WTC11 (cell line): ENCODE measurements at regions not wholly inside any gene's neighbourhood (a gene's known extent, or its start where the extent isn't known, plus 50 kb on each side); places are given as distances from the start of the nearest gene placed in this dataset.

Experiments
- ATAC-seq: fragments of 200-7000 bp; cut with Tn5 transposase; 2 replicates; pipeline ENCODE4 v1.10.0; 2021; ENCODE audit warnings: mild to moderate bottlenecking, moderate library complexity
- CTCF ChIA-PET: fragments of 300-600 bp; sonication (Branson Sonifier 250); formaldehyde crosslinking; loops from one replicate; lab custom pipeline; 2021; ENCODE audit warnings: antibody characterized with exemption; lab: Charles Lee
- POLR2A ChIA-PET: fragments of 350-600 bp; sonication (Branson Sonifier 250); formaldehyde crosslinking; loops from one replicate; lab custom pipeline; 2021; ENCODE audit warnings: antibody characterized with exemption; lab: Charles Lee
- DNase-seq: peaks from one replicate; pipeline ENCODE4 v3.0.0; 2021; ENCODE audit warnings: low spot score
- H3K27ac Mint-ChIP-seq: 2 replicates; pipeline ENCODE4 v1.8.0; 2021; ENCODE audit warnings: mixed read lengths
- H3K27me3 Mint-ChIP-seq: 2 replicates; pipeline ENCODE4 v1.8.0; 2021; ENCODE audit warnings: low read depth, mild to moderate bottlenecking, moderate library complexity, mixed read lengths
- H3K36me3 Mint-ChIP-seq: 2 replicates; pipeline ENCODE4 v1.8.0; 2021; ENCODE audit warnings: mixed read lengths
- H3K4me1 Mint-ChIP-seq: 2 replicates; pipeline ENCODE4 v1.8.0; 2022; ENCODE audit warnings: mixed read lengths
- H3K4me3 Mint-ChIP-seq: 2 replicates; pipeline ENCODE4 v1.8.0; 2021; ENCODE audit warnings: mild to moderate bottlenecking, moderate library complexity, mixed read lengths
- H3K9me3 Mint-ChIP-seq: 2 replicates; pipeline ENCODE4 v1.8.0; 2021; ENCODE audit warnings: mixed read lengths
- ARID4B ChIP-seq: sonication (generic); formaldehyde crosslinking; IDR thresholded peaks from 2 replicates; pipeline ENCODE4 v1.8.0; 2023; ENCODE audit warnings: missing genetic modification reagents, mild to moderate bottlenecking, borderline replicate concordance
- ATF6 ChIP-seq: sonication (generic); formaldehyde crosslinking; IDR thresholded peaks from 2 replicates; pipeline ENCODE4 v1.8.1; 2023; ENCODE audit warnings: mild to moderate bottlenecking, missing genetic modification reagents
- E2F1 ChIP-seq: sonication (generic); formaldehyde crosslinking; IDR thresholded peaks from 2 replicates; pipeline ENCODE4 v1.8.0; 2022; ENCODE audit warnings: mild to moderate bottlenecking, missing genetic modification reagents
- FOXJ3 ChIP-seq: sonication (generic); formaldehyde crosslinking; IDR thresholded peaks from 2 replicates; pipeline ENCODE4 v1.9.0; 2021; ENCODE audit warnings: missing genetic modification reagents, mild to moderate bottlenecking, borderline replicate concordance
- FOXP1 ChIP-seq: sonication (generic); formaldehyde crosslinking; IDR thresholded peaks from 2 replicates; pipeline ENCODE4 v1.8.0; 2022; ENCODE audit warnings: missing genetic modification reagents, mild to moderate bottlenecking, moderate library complexity, borderline replicate concordance
- GRHL2 ChIP-seq: fragments of 250-450 bp; sonication (Bioruptor Pico); IDR thresholded peaks from 2 replicates; pipeline ENCODE4 v1.8.0; 2022; ENCODE audit warnings: mild to moderate bottlenecking, moderate library complexity; ENCODE audit not compliant: insufficient replicate concordance, severe bottlenecking
- HMGA2 ChIP-seq: fragments of 250-450 bp; sonication (Bioruptor Pico); IDR thresholded peaks from 2 replicates; pipeline ENCODE4 v1.4.0; 2021; ENCODE audit warnings: mild to moderate bottlenecking, moderate library complexity
- JAZF1 ChIP-seq: fragments of 250-450 bp; sonication (Bioruptor Pico); IDR thresholded peaks from 2 replicates; pipeline ENCODE4 v1.9.0; 2021; ENCODE audit warnings: moderate library complexity, mild to moderate bottlenecking, inconsistent platforms
- JUN ChIP-seq: sonication (generic); formaldehyde crosslinking; IDR thresholded peaks from 2 replicates; pipeline ENCODE4 v1.8.0; 2023; ENCODE audit warnings: mild to moderate bottlenecking, missing genetic modification reagents
- KAT7 ChIP-seq: sonication (generic); formaldehyde crosslinking; IDR thresholded peaks from 2 replicates; pipeline ENCODE4 v1.8.1; 2023; ENCODE audit warnings: missing genetic modification reagents, mild to moderate bottlenecking, borderline replicate concordance
- NR2C2 ChIP-seq: sonication (generic); formaldehyde crosslinking; IDR thresholded peaks from 2 replicates; pipeline ENCODE4 v1.8.0; 2022; ENCODE audit warnings: mild to moderate bottlenecking, missing genetic modification reagents
- SMAD4 ChIP-seq: sonication (generic); formaldehyde crosslinking; IDR thresholded peaks from 2 replicates; pipeline ENCODE4 v1.8.0; 2022; ENCODE audit warnings: mild to moderate bottlenecking, missing genetic modification reagents
- TP53 ChIP-seq: sonication (generic); formaldehyde crosslinking; IDR thresholded peaks from 2 replicates; pipeline ENCODE4 v1.8.1; 2023; ENCODE audit warnings: mild to moderate bottlenecking, missing genetic modification reagents
- ZNF416 ChIP-seq: fragments of 250-450 bp; sonication (Bioruptor Pico); IDR thresholded peaks from 2 replicates; pipeline ENCODE4 v1.9.0; 2021; ENCODE audit warnings: mild to moderate bottlenecking, inconsistent platforms
- ZNF423 ChIP-seq: fragments of 250-450 bp; sonication (Bioruptor Pico); IDR thresholded peaks from 2 replicates; pipeline ENCODE4 v2.1.2; 2022; ENCODE audit warnings: mild to moderate bottlenecking, moderate library complexity
- ZNF512 ChIP-seq: sonication (generic); formaldehyde crosslinking; IDR thresholded peaks from 2 replicates; pipeline ENCODE4 v1.8.1; 2022; ENCODE audit warnings: missing genetic modification reagents, borderline replicate concordance

GRCh38 chrY:7339391-7340087 is 428.0 kb upstream of the AMELY start (continued):
- TF ChIP-seq ATF6 (CRISPR knock-in tag) = no peak
- TF ChIP-seq HMGA2 (CRISPR knock-in tag) = no peak

GRCh38 chrY:7336023-7336873 is 424.7 kb upstream of the AMELY start:
- Mint-ChIP-seq H3K4me1 (no peaks in the 10 kb centered on the region), H3K4me3 (no peak overlapping the region), H3K9me3 (no peaks in the 10 kb centered on the region), H3K27me3 (no peaks in the 10 kb centered on the region), H3K27ac (no peak overlapping the region), H3K36me3 (no peaks in the 10 kb centered on the region)
- no peak for ATAC-seq
- TF ChIP-seq ZNF416 (CRISPR knock-in tag) = no peak
- no peak for TF ChIP-seq E2F1 (CRISPR knock-in tag)
- no peak for TF ChIP-seq FOXP1 (CRISPR knock-in tag)
- TF ChIP-seq NR2C2 (CRISPR knock-in tag) = no peak
- no peak for TF ChIP-seq TP53 (CRISPR knock-in tag)
- TF ChIP-seq KAT7 (CRISPR knock-in tag) = no peak
- TF ChIP-seq JUN (CRISPR knock-in tag) = no peak
- no peak for TF ChIP-seq JAZF1 (CRISPR knock-in tag)
- no peak for TF ChIP-seq SMAD4
- no peak for TF ChIP-seq ARID4B
- TF ChIP-seq GRHL2 (CRISPR knock-in tag) = no peak
- no peak for TF ChIP-seq ZNF512 (CRISPR knock-in tag)
- no peak for TF ChIP-seq FOXJ3
- TF ChIP-seq ZNF423 (CRISPR knock-in tag) = no peak
- ChIA-PET POLR2A (no interaction called here), CTCF (no interaction called here)
- no peak for DNase-seq
